Calu3 (cell line): ENCODE measurements at regions not wholly inside any gene's neighbourhood (a gene's known extent, or its start where the extent isn't known, plus 50 kb on each side); places are given as distances from the start of the nearest gene placed in this dataset.
"Not testable (repeated sequence)": the region's sequence is repeated elsewhere in the genome, so short reads cannot be mapped to it uniquely, and the experiment has no call there.

Source experiments
- BruUV-seq: library from RNA; stranded (reverse); fragments of 400-500 nt; replicated peaks from 2 replicates; lab custom pipeline; 2021; lab: Mats Ljungman, UMichigan
- CTCF ChIA-PET: fragments of 300-600 bp; sonication (Branson Sonifier 250); formaldehyde crosslinking; loops from one replicate; lab custom pipeline; 2022; ENCODE audit warnings: antibody characterized with exemption; lab: Charles Lee
- DNase-seq: peaks from one replicate; pipeline ENCODE4 v3.0.0; 2022
- H3K27ac Mint-ChIP-seq: one replicate; pipeline ENCODE4 v1.8.0; 2022; ENCODE audit warnings: mixed read lengths; ENCODE audit not compliant: unreplicated experiment
- H3K27me3 Mint-ChIP-seq: one replicate; pipeline ENCODE4 v1.8.0; 2022; ENCODE audit warnings: mixed read lengths; ENCODE audit not compliant: unreplicated experiment
- H3K36me3 Mint-ChIP-seq: one replicate; pipeline ENCODE4 v1.8.0; 2022; ENCODE audit warnings: mild to moderate bottlenecking, moderate library complexity, mixed read lengths; ENCODE audit not compliant: insufficient read depth, unreplicated experiment
- H3K4me1 Mint-ChIP-seq: one replicate; pipeline ENCODE4 v1.8.0; 2022; ENCODE audit warnings: mild to moderate bottlenecking, low read depth, mixed read lengths; ENCODE audit not compliant: unreplicated experiment
- H3K4me3 Mint-ChIP-seq: one replicate; pipeline ENCODE4 v1.8.0; 2022; ENCODE audit warnings: mild to moderate bottlenecking, low read depth, moderate library complexity, mixed read lengths; ENCODE audit not compliant: unreplicated experiment
- H3K9me3 Mint-ChIP-seq: one replicate; pipeline ENCODE4 v1.8.0; 2022; ENCODE audit warnings: low read depth, mixed read lengths; ENCODE audit not compliant: unreplicated experiment
- intact Hi-C: fragments of 100-400 bp; cut with micrococcal nuclease; formaldehyde crosslinking; loops from one replicate; pipeline ENCODE4 v1.10.0; 2022; ENCODE audit not compliant: unreplicated experiment
- TF ChIP-seq, protein P1 (sequence below): fragments of 200-600 bp; IDR thresholded peaks from one replicate; pipeline ENCODE4 v1.8.0; 2022; ENCODE audit warnings: antibody characterized with exemption; ENCODE audit not compliant: unreplicated experiment

DNA sequence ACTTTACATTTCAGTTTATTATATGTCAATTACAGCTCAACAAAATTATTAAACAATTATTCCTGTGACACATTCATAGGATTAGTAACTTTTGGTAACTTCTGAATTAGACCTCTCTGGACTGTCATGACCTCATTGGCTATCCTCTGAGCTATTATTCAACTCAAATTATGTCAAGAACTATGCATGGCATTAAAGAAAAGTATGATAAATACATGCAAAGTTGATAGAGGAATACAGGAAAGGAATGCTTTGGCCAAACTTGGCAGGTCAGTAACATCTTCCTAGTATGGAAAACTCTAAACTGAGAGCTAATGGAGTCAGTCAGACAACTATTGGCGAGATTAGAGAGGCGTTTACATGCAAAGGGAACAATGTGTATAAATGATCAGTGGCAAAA is 158.4 kb downstream of the DUSP10 start:
- Mint-ChIP-seq H3K27me3 (no peaks in the 10 kb centered on the region), H3K27ac (no peak overlapping the region), H3K4me3 (no peak overlapping the region), H3K9me3 (peaks cover 5% of the 10 kb centered on the region), H3K4me1 (peaks cover 12% of the 10 kb centered on the region), H3K36me3 (no peaks in the 10 kb centered on the region)
- CTCF ChIA-PET: no interaction called here
- intact Hi-C loops: no loop called here
- TF ChIP-seq, protein P1, sequence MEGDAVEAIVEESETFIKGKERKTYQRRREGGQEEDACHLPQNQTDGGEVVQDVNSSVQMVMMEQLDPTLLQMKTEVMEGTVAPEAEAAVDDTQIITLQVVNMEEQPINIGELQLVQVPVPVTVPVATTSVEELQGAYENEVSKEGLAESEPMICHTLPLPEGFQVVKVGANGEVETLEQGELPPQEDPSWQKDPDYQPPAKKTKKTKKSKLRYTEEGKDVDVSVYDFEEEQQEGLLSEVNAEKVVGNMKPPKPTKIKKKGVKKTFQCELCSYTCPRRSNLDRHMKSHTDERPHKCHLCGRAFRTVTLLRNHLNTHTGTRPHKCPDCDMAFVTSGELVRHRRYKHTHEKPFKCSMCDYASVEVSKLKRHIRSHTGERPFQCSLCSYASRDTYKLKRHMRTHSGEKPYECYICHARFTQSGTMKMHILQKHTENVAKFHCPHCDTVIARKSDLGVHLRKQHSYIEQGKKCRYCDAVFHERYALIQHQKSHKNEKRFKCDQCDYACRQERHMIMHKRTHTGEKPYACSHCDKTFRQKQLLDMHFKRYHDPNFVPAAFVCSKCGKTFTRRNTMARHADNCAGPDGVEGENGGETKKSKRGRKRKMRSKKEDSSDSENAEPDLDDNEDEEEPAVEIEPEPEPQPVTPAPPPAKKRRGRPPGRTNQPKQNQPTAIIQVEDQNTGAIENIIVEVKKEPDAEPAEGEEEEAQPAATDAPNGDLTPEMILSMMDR: no peak
- no TSS peak for BruUV-seq
- no peak for DNase-seq

DNA sequence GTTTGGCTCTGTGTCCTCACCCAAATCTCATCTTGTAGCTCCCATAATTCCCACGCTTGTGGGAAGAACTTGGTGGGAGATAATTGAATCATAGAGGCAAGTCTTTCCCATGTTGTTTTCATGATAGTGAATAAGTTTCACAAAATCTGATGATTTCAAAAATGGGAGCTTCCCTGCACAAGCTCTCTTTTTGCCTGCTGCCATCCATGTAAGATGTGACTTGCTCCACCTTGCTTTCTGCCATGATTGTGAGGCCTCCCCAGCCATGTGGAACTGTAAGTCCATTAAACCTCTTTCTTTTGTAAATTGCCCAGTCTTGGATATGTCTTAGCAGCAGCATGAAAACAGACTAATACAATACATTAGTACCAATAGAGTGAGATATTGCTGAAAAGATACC is 154.9 kb downstream of the DUSP10 start:
- CTCF ChIA-PET: not testable (repeated sequence)

DNA sequence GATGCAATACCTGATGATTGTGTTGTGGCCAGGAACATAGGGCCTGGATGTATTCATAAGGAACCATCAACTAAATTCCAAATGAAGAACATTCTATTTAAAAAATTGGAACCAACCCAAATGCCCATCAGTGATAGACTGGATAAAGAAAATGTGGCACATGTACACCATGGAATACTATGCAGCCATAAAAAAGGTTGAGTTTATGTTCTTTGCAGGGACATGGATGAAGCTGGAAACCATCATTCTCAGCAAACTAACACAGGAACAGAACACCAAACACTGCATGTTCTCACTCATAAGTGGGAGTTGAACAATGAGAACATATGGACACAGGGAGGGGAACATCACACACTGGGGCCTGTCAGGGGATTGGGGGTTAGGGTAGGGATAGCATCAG is 150.6 kb downstream of the DUSP10 start:
- DNase-seq, BruUV-seq, H3K4me1 Mint-ChIP-seq, H3K27ac Mint-ChIP-seq, intact Hi-C loops, H3K36me3 Mint-ChIP-seq, CTCF ChIA-PET, H3K9me3 Mint-ChIP-seq, H3K27me3 Mint-ChIP-seq, H3K4me3 Mint-ChIP-seq: not testable (repeated sequence)

More for the DNA sequence above, 154.9 kb downstream of the DUSP10 start:
- intact Hi-C loops, H3K4me3 Mint-ChIP-seq, H3K27me3 Mint-ChIP-seq, H3K9me3 Mint-ChIP-seq, H3K36me3 Mint-ChIP-seq, BruUV-seq, DNase-seq, H3K27ac Mint-ChIP-seq: not testable (repeated sequence)
- peaks cover 12% of the 10 kb centered on the region for H3K4me1 Mint-ChIP-seq

DNA sequence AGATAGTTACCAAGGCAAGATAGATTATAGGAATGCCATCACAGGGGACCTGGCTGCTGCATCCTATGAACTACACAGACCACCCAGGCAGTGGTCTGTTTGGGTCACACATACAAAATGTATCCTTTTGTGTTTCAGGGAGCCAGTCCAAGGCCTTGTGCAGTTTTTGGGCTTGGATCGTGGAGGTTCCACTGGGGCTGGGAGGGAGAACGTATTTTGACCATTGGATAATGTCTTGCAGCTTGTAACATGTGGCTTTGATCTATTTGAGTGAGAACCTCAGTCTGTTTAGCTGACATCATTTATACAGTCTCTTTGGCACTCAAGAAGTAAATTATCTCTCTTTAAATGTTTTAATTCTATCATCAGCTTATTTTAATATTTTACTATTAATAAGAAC is 147.3 kb downstream of the DUSP10 start:
- H3K36me3 Mint-ChIP-seq: no peaks in the 10 kb centered on the region
- TF ChIP-seq, protein P1: no peak
- H3K27me3 Mint-ChIP-seq: no peaks in the 10 kb centered on the region
- no TSS peak for BruUV-seq
- H3K4me1 Mint-ChIP-seq: no peaks in the 10 kb centered on the region
- H3K27ac Mint-ChIP-seq: no peak overlapping the region
- no peak for DNase-seq
- CTCF ChIA-PET: no interaction called here
- intact Hi-C loops: no loop called here
- no peaks in the 10 kb centered on the region for H3K9me3 Mint-ChIP-seq
- no peak overlapping the region for H3K4me3 Mint-ChIP-seq

DNA sequence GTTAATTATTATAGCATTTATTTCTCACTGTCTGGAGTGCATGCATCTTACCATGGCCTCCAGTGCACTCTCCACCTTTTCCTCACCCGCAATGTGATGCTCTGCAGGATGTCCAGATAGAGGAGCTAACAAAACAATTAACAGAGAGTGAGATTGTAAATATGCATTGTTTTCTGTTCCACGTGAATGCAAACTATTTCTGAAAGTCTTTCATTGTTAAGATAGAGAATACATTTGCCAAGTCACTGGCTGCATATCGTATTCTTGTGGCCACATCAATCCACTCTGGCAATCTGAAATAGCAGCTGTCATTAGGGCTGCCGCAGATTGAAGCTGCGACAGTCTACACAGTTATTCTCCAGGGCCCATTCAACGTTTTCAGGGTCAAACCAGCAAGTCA is 143.8 kb downstream of the DUSP10 start:
- no peaks in the 10 kb centered on the region for H3K9me3 Mint-ChIP-seq
- no TSS peak for BruUV-seq
- no peak for DNase-seq
- H3K27ac Mint-ChIP-seq: no peak overlapping the region
- H3K27me3 Mint-ChIP-seq: no peaks in the 10 kb centered on the region
- H3K36me3 Mint-ChIP-seq: no peaks in the 10 kb centered on the region
- no peak overlapping the region for H3K4me3 Mint-ChIP-seq
- no peaks in the 10 kb centered on the region for H3K4me1 Mint-ChIP-seq
- intact Hi-C loops: no loop called here
- TF ChIP-seq, protein P1: no peak
- CTCF ChIA-PET: no interaction called here
